ENCODE measurements at regions not wholly inside any gene's neighbourhood (a gene's known extent, or its start where the extent isn't known, plus 50 kb on each side); places are given as distances from the start of the nearest gene placed in this dataset.

- TF ChIP-seq, protein P1, sequence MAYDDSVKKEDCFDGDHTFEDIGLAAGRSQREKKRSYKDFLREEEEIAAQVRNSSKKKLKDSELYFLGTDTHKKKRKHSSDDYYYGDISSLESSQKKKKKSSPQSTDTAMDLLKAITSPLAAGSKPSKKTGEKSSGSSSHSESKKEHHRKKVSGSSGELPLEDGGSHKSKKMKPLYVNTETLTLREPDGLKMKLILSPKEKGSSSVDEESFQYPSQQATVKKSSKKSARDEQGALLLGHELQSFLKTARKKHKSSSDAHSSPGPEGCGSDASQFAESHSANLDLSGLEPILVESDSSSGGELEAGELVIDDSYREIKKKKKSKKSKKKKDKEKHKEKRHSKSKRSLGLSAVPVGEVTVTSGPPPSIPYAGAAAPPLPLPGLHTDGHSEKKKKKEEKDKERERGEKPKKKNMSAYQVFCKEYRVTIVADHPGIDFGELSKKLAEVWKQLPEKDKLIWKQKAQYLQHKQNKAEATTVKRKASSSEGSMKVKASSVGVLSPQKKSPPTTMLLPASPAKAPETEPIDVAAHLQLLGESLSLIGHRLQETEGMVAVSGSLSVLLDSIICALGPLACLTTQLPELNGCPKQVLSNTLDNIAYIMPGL (CRISPR knock-in tag; IDR thresholded peaks at IDR 0.05; ENCODE audit: borderline replicate concordance) = no peak
- TF ChIP-seq ESRRA (IDR thresholded peaks at IDR 0.05; ENCODE audit: borderline replicate concordance, low read length) (no peak), KDM1A (IDR thresholded peaks at IDR 0.05; ENCODE audit: low read depth) (no peak), HOXA7 (CRISPR knock-in tag; IDR thresholded peaks at IDR 0.05) (no peak), CBX8 (IDR thresholded peaks at IDR 0.05) (no peak), CHD4 (IDR thresholded peaks at IDR 0.05; ENCODE audit: borderline replicate concordance) (no peak), BHLHE40 (IDR thresholded peaks at IDR 0.05; ENCODE audit: low read depth, low read length) (no peak), SMC3 (IDR thresholded peaks at IDR 0.05) (no peak), EHMT2 (IDR thresholded peaks at IDR 0.05; ENCODE audit: low read depth) (no peak), EP300 (IDR thresholded peaks at IDR 0.05) (no peak)
Observed at GRCh38 chr14:81963846-81964245, 430.2 kb upstream of the SEL1L start (continued).

GRCh38 chr14:81970307-81970706 lies 436.7 kb upstream of the SEL1L start:
- Histone ChIP-seq H3K27ac (no peak overlapping the region), H3K9me3 (no peaks in the 10 kb centered on the region), H3K4me2 (no peak overlapping the region), H3K4me3 (no peak overlapping the region), H3K4me1 (no peaks in the 10 kb centered on the region)
- ChIA-PET POLR2A (no interaction called here), CTCF (interaction anchor here (1.0 kb wide), 1 partner anchor 21 kb away, joined by 3 read pairs; no protein-coding TSS in a partner anchor)
- FAIRE-seq (no peak), DNase-seq (ENCODE audit: low read depth in 1 of 2, low spot score in 1 of 2) (no peak), ATAC-seq (no peak)
- TF ChIP-seq CHD2 (IDR thresholded peaks at IDR 0.05; ENCODE audit: low read length, partially characterized antibody) = no peak
- TF ChIP-seq HOXB5 (CRISPR knock-in tag; IDR thresholded peaks at IDR 0.05) = no peak
- TF ChIP-seq, protein P2, sequence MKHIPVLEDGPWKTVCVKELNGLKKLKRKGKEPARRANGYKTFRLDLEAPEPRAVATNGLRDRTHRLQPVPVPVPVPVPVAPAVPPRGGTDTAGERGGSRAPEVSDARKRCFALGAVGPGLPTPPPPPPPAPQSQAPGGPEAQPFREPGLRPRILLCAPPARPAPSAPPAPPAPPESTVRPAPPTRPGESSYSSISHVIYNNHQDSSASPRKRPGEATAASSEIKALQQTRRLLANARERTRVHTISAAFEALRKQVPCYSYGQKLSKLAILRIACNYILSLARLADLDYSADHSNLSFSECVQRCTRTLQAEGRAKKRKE (CRISPR knock-in tag; IDR thresholded peaks at IDR 0.05; ENCODE audit: low read depth) = no peak
- TF ChIP-seq JUN (IDR thresholded peaks at IDR 0.05) = no peak
- no peak for TF ChIP-seq ZNF302 (CRISPR knock-in tag; IDR thresholded peaks at IDR 0.05)
- TF ChIP-seq MYC (IDR thresholded peaks at IDR 0.05; ENCODE audit: borderline replicate concordance, low read length) = no peak
- no peak for TF ChIP-seq HOXB13 (CRISPR knock-in tag; IDR thresholded peaks at IDR 0.05; ENCODE audit: low read depth)
- TF ChIP-seq HDAC2 (IDR thresholded peaks at IDR 0.05) = no peak
- no peak for TF ChIP-seq EHMT2 (IDR thresholded peaks at IDR 0.05; ENCODE audit: low read depth)
- no peak for TF ChIP-seq RCOR1 (IDR thresholded peaks at IDR 0.05; ENCODE audit: low read depth, low read length)
- TF ChIP-seq PBX3 (IDR thresholded peaks at IDR 0.05) = no peak
- 2% methylated on average over 5 of the region's 5 CpGs for WGBS (ENCODE audit: missing lambda C conversion rate)

DNA sequence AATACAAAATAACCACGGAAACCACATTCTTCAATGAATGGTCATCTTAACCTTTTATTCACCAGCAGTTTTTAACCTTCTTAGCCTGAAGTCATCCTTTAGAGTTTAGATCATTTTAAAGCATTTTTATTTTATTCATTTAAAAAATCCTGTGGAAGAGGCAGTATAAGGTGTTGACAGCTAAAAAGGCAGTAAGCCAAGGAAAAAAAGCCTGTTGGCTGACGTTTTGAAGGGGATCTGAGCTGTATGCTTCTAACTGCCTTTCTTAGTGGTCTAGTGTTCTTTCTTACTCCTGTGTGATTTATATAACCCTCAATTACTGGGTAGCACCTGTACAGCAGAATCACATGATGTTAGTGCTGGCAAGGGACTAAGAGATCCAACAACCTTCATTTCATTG lies 438.3 kb upstream of the SEL1L start:
- no peak for TF ChIP-seq MAFK (IDR thresholded peaks at IDR 0.05; ENCODE audit: partially characterized antibody)
- TF ChIP-seq HOXB5 (CRISPR knock-in tag; IDR thresholded peaks at IDR 0.05) = no peak
- no peak for TF ChIP-seq HDAC2 (IDR thresholded peaks at IDR 0.05)
- no peak for TF ChIP-seq SMC3 (IDR thresholded peaks at IDR 0.05)
- no peaks in the 10 kb centered on the region for H3K4me1 ChIP-seq
- DNase-seq (ENCODE audit: low read depth in 1 of 2, low spot score in 1 of 2) (no peak), ATAC-seq (no peak), FAIRE-seq (no peak)
- no peak overlapping the region for H3K27ac ChIP-seq
- CTCF ChIA-PET = interaction anchor here (1.1 kb wide), 1 partner anchor 18 kb away, joined by 4 read pairs; no protein-coding TSS in a partner anchor
- H3K9me3 ChIP-seq = no peaks in the 10 kb centered on the region
- WGBS (ENCODE audit: missing lambda C conversion rate) = 5% methylated on average over 2 of the region's 2 CpGs
- POLR2A ChIA-PET = no interaction called here
- H3K4me3 ChIP-seq = no peak overlapping the region
- no peak overlapping the region for H3K4me2 ChIP-seq
